ENCODE measurements at regions not wholly inside any gene's neighbourhood (a gene's known extent, or its start where the extent isn't known, plus 50 kb on each side); places are given as distances from the start of the nearest gene placed in this dataset.

- no peak for DNase-seq (ENCODE audit: low read depth in 2 of 2)
Observed at GRCh38 chr6:4296552-4296951, 161.2 kb upstream of the ECI2 start.

GRCh38 chr6:4295783-4296155 is 160.4 kb upstream of the ECI2 start:
- no peak for DNase-seq (ENCODE audit: low read depth in 2 of 2)

GRCh38 chr6:4295058-4295782 is 159.8 kb upstream of the ECI2 start:
- DNase-seq (ENCODE audit: low read depth in 2 of 2), result no peak

GRCh38 chr6:4294636-4295035 is 159.3 kb upstream of the ECI2 start:
- DNase-seq (ENCODE audit: low read depth in 2 of 2), result no peak

- no peak for DNase-seq (ENCODE audit: low read depth in 2 of 2)
Observed at GRCh38 chr6:4291453-4292403, 156.4 kb upstream of the ECI2 start.

- no peak for DNase-seq (ENCODE audit: low read depth in 2 of 2)
Observed at GRCh38 chr6:4289770-4290320, 154.5 kb upstream of the ECI2 start.

GRCh38 chr6:4287811-4288244 is 152.5 kb upstream of the ECI2 start:
- DNase-seq (ENCODE audit: low read depth in 2 of 2), result no peak

GRCh38 chr6:4287372-4287771 is 152.0 kb upstream of the ECI2 start:
- no peak for DNase-seq (ENCODE audit: low read depth in 2 of 2)

- no peak for DNase-seq (ENCODE audit: low read depth in 2 of 2)
Observed at GRCh38 chr6:4282926-4283325, 147.6 kb upstream of the ECI2 start.

- DNase-seq (ENCODE audit: low read depth in 2 of 2), result peak; percentile 8 to 21
Observed at GRCh38 chr6:4281341-4282293, 146.2 kb upstream of the ECI2 start.

GRCh38 chr6:4280707-4281106 is 145.3 kb upstream of the ECI2 start:
- no peak for DNase-seq (ENCODE audit: low read depth in 2 of 2)

- DNase-seq (ENCODE audit: low read depth in 2 of 2), result no peak
Observed at GRCh38 chr6:4280031-4280430, 144.7 kb upstream of the ECI2 start.

- no peak for DNase-seq (ENCODE audit: low read depth in 2 of 2)
Observed at GRCh38 chr6:4274382-4275082, 139.2 kb upstream of the ECI2 start.

- DNase-seq (ENCODE audit: low read depth in 2 of 2), result no peak
Observed at GRCh38 chr6:4272996-4273395, 137.6 kb upstream of the ECI2 start.

GRCh38 chr6:4271761-4272470 is 136.5 kb upstream of the ECI2 start:
- no peak for DNase-seq (ENCODE audit: low read depth in 2 of 2)

GRCh38 chr6:4270776-4271175 is 135.4 kb upstream of the ECI2 start:
- no peak for DNase-seq (ENCODE audit: low read depth in 2 of 2)

GRCh38 chr6:4270001-4270400 is 134.6 kb upstream of the ECI2 start:
- DNase-seq (ENCODE audit: low read depth in 2 of 2), result no peak

GRCh38 chr6:4268171-4268570 is 132.8 kb upstream of the ECI2 start:
- no peak for DNase-seq (ENCODE audit: low read depth in 2 of 2)

GRCh38 chr6:4265740-4266139 is 130.4 kb upstream of the ECI2 start:
- DNase-seq (ENCODE audit: low read depth in 2 of 2), result no peak

- DNase-seq (ENCODE audit: low read depth in 2 of 2), result no peak
Observed at GRCh38 chr6:4264601-4265000, 129.2 kb upstream of the ECI2 start.
